WTC11 (cell line): ENCODE measurements at regions not wholly inside any gene's neighbourhood (a gene's known extent, or its start where the extent isn't known, plus 50 kb on each side); places are given as distances from the start of the nearest gene placed in this dataset.

Experiments used
- ATAC-seq: fragments of 200-7000 bp; cut with Tn5 transposase; 2 replicates; pipeline ENCODE4 v1.10.0; 2021; ENCODE audit warnings: mild to moderate bottlenecking, moderate library complexity
- CTCF ChIA-PET: fragments of 300-600 bp; sonication (Branson Sonifier 250); formaldehyde crosslinking; loops from one replicate; lab custom pipeline; 2021; ENCODE audit warnings: antibody characterized with exemption; lab: Charles Lee
- POLR2A ChIA-PET: fragments of 350-600 bp; sonication (Branson Sonifier 250); formaldehyde crosslinking; loops from one replicate; lab custom pipeline; 2021; ENCODE audit warnings: antibody characterized with exemption; lab: Charles Lee
- DNase-seq: peaks from one replicate; pipeline ENCODE4 v3.0.0; 2021; ENCODE audit warnings: low spot score
- H3K27ac Mint-ChIP-seq: 2 replicates; pipeline ENCODE4 v1.8.0; 2021; ENCODE audit warnings: mixed read lengths
- H3K27me3 Mint-ChIP-seq: 2 replicates; pipeline ENCODE4 v1.8.0; 2021; ENCODE audit warnings: low read depth, mild to moderate bottlenecking, moderate library complexity, mixed read lengths
- H3K36me3 Mint-ChIP-seq: 2 replicates; pipeline ENCODE4 v1.8.0; 2021; ENCODE audit warnings: mixed read lengths
- H3K4me1 Mint-ChIP-seq: 2 replicates; pipeline ENCODE4 v1.8.0; 2022; ENCODE audit warnings: mixed read lengths
- H3K4me3 Mint-ChIP-seq: 2 replicates; pipeline ENCODE4 v1.8.0; 2021; ENCODE audit warnings: mild to moderate bottlenecking, moderate library complexity, mixed read lengths
- H3K9me3 Mint-ChIP-seq: 2 replicates; pipeline ENCODE4 v1.8.0; 2021; ENCODE audit warnings: mixed read lengths
- CBFB ChIP-seq: sonication (generic); formaldehyde crosslinking; IDR thresholded peaks from 2 replicates; pipeline ENCODE4 v1.8.1; 2022; ENCODE audit warnings: mild to moderate bottlenecking, low read depth, missing genetic modification reagents
- CREB1 ChIP-seq: sonication (generic); formaldehyde crosslinking; IDR thresholded peaks from 2 replicates; pipeline ENCODE4 v1.8.0; 2023; ENCODE audit warnings: mild to moderate bottlenecking, missing genetic modification reagents
- CREM ChIP-seq: sonication (generic); formaldehyde crosslinking; IDR thresholded peaks from 2 replicates; pipeline ENCODE4 v1.8.1; 2022; ENCODE audit warnings: mild to moderate bottlenecking, missing genetic modification reagents, moderate library complexity
- ETV6 ChIP-seq: sonication (generic); formaldehyde crosslinking; IDR thresholded peaks from 2 replicates; pipeline ENCODE4 v1.8.1; 2022; ENCODE audit warnings: mild to moderate bottlenecking, missing genetic modification reagents
- FOXJ3 ChIP-seq: sonication (generic); formaldehyde crosslinking; IDR thresholded peaks from 2 replicates; pipeline ENCODE4 v1.9.0; 2021; ENCODE audit warnings: missing genetic modification reagents, mild to moderate bottlenecking, borderline replicate concordance
- FOXP1 ChIP-seq: sonication (generic); formaldehyde crosslinking; IDR thresholded peaks from 2 replicates; pipeline ENCODE4 v1.8.0; 2022; ENCODE audit warnings: missing genetic modification reagents, mild to moderate bottlenecking, moderate library complexity, borderline replicate concordance
- HMGA2 ChIP-seq: fragments of 250-450 bp; sonication (Bioruptor Pico); IDR thresholded peaks from 2 replicates; pipeline ENCODE4 v1.4.0; 2021; ENCODE audit warnings: mild to moderate bottlenecking, moderate library complexity
- IRF2 ChIP-seq: sonication (generic); formaldehyde crosslinking; IDR thresholded peaks from 2 replicates; pipeline ENCODE4 v1.8.0; 2022; ENCODE audit warnings: low read depth, missing genetic modification reagents, borderline replicate concordance
- KAT7 ChIP-seq: sonication (generic); formaldehyde crosslinking; IDR thresholded peaks from 2 replicates; pipeline ENCODE4 v1.8.1; 2023; ENCODE audit warnings: missing genetic modification reagents, mild to moderate bottlenecking, borderline replicate concordance
- NR3C1 ChIP-seq: sonication (generic); formaldehyde crosslinking; conservative IDR thresholded peaks from 2 replicates; pipeline ENCODE4 v1.8.1; 2023; ENCODE audit warnings: low read depth, mild to moderate bottlenecking, missing genetic modification reagents
- OVOL2 ChIP-seq: fragments of 250-450 bp; sonication (Bioruptor Pico); IDR thresholded peaks from 2 replicates; pipeline ENCODE4 v1.9.0; 2021; ENCODE audit warnings: mild to moderate bottlenecking, borderline replicate concordance
- RORB ChIP-seq: fragments of 250-450 bp; sonication (Bioruptor Pico); IDR thresholded peaks from 2 replicates; pipeline ENCODE4 v1.9.0; 2021; ENCODE audit warnings: mild to moderate bottlenecking
- SOX15 ChIP-seq: fragments of 250-450 bp; sonication (Bioruptor Pico); IDR thresholded peaks from 2 replicates; pipeline ENCODE4 v1.9.0; 2021; ENCODE audit warnings: mild to moderate bottlenecking
- SP1 ChIP-seq: sonication (generic); formaldehyde crosslinking; conservative IDR thresholded peaks from 2 replicates; pipeline ENCODE4 v1.8.1; 2022; ENCODE audit warnings: missing genetic modification reagents
- TCF7 ChIP-seq: sonication (generic); formaldehyde crosslinking; IDR thresholded peaks from 2 replicates; pipeline ENCODE4 v1.8.0; 2022; ENCODE audit warnings: mild to moderate bottlenecking, low read depth, missing genetic modification reagents, moderate library complexity
- TEAD1 ChIP-seq: sonication (generic); formaldehyde crosslinking; IDR thresholded peaks from 2 replicates; pipeline ENCODE4 v1.8.0; 2022; ENCODE audit warnings: mild to moderate bottlenecking, missing genetic modification reagents
- TP53 ChIP-seq: sonication (generic); formaldehyde crosslinking; IDR thresholded peaks from 2 replicates; pipeline ENCODE4 v1.8.1; 2023; ENCODE audit warnings: mild to moderate bottlenecking, missing genetic modification reagents
- ZBTB21 ChIP-seq: sonication (generic); formaldehyde crosslinking; IDR thresholded peaks from 2 replicates; pipeline ENCODE4 v1.8.1; 2023; ENCODE audit warnings: mild to moderate bottlenecking, missing genetic modification reagents, borderline replicate concordance
- ZNF121 ChIP-seq: sonication (generic); formaldehyde crosslinking; IDR thresholded peaks from 2 replicates; pipeline ENCODE4 v1.8.0; 2023; ENCODE audit warnings: missing genetic modification reagents
- ZNF232 ChIP-seq: sonication (generic); formaldehyde crosslinking; IDR thresholded peaks from 2 replicates; pipeline ENCODE4 v1.8.0; 2022; ENCODE audit warnings: mild to moderate bottlenecking, missing genetic modification reagents
- TF ChIP-seq, protein P1 (sequence below): fragments of 250-450 bp; sonication (Bioruptor Pico); IDR thresholded peaks from 2 replicates; pipeline ENCODE4 v1.8.0; 2021; ENCODE audit warnings: mild to moderate bottlenecking
- TF ChIP-seq, protein P2 (sequence below): sonication (generic); formaldehyde crosslinking; IDR thresholded peaks from 2 replicates; pipeline ENCODE4 v1.8.0; 2023; ENCODE audit warnings: missing genetic modification reagents, mild to moderate bottlenecking, borderline replicate concordance
- TF ChIP-seq, protein P3 (sequence below): sonication (generic); formaldehyde crosslinking; IDR thresholded peaks from 2 replicates; pipeline ENCODE4 v1.8.1; 2022; ENCODE audit warnings: mild to moderate bottlenecking, moderate library complexity, missing genetic modification reagents
- TF ChIP-seq, protein P4 (sequence below): sonication (generic); formaldehyde crosslinking; IDR thresholded peaks from 2 replicates; pipeline ENCODE4 v1.8.0; 2022; ENCODE audit warnings: mild to moderate bottlenecking, missing genetic modification reagents
- TF ChIP-seq, protein P5 (sequence below): sonication (generic); formaldehyde crosslinking; IDR thresholded peaks from 2 replicates; pipeline ENCODE4 v1.8.0; 2022; ENCODE audit warnings: mild to moderate bottlenecking, missing genetic modification reagents
- TF ChIP-seq, protein P6 (sequence below): sonication (generic); formaldehyde crosslinking; IDR thresholded peaks from 2 replicates; pipeline ENCODE4 v1.8.1; 2023; ENCODE audit warnings: mild to moderate bottlenecking, missing genetic modification reagents

DNA sequence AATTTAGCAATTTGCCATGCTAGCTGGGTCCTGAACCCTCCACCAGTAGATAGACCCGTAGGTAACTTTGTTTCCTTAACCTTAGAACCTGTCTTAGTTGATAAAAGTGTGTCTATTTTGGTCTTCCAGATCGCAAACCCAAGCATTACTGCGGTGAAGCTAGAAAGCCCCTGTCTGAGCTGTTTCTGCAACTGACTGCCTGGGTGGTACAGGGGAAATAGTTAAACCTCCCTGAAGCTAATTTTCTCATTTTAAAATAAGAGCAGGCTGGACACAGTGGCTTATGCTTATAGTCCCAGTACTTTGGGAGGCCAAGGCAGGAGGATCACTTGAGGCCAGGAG is 67.9 kb upstream of the EPCAM start:
- CTCF ChIA-PET, result interaction anchor here (1.2 to 3.4 kb wide), 3 partner anchors 12 to 312 kb away, joined by 3 to 11 read pairs (median 4); no protein-coding TSS in a partner anchor
- H3K9me3 Mint-ChIP-seq, result no peaks in the 10 kb centered on the region
- peaks cover 12% of the 10 kb centered on the region for H3K27me3 Mint-ChIP-seq
- TF ChIP-seq CREB1 (no peak), RORB (no peak), NR3C1 (CRISPR knock-in tag) (no peak), TCF7 (CRISPR knock-in tag) (no peak), OVOL2 (CRISPR knock-in tag) (no peak), TEAD1 (no peak), ZNF121 (CRISPR knock-in tag) (no peak), ETV6 (CRISPR knock-in tag) (no peak), SP1 (CRISPR knock-in tag) (no peak), SOX15 (CRISPR knock-in tag) (no peak), ZBTB21 (CRISPR knock-in tag) (no peak), TP53 (no peak)
- TF ChIP-seq, protein P1, sequence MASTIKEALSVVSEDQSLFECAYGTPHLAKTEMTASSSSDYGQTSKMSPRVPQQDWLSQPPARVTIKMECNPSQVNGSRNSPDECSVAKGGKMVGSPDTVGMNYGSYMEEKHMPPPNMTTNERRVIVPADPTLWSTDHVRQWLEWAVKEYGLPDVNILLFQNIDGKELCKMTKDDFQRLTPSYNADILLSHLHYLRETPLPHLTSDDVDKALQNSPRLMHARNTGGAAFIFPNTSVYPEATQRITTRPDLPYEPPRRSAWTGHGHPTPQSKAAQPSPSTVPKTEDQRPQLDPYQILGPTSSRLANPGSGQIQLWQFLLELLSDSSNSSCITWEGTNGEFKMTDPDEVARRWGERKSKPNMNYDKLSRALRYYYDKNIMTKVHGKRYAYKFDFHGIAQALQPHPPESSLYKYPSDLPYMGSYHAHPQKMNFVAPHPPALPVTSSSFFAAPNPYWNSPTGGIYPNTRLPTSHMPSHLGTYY, result no peak
- TF ChIP-seq, protein P2, sequence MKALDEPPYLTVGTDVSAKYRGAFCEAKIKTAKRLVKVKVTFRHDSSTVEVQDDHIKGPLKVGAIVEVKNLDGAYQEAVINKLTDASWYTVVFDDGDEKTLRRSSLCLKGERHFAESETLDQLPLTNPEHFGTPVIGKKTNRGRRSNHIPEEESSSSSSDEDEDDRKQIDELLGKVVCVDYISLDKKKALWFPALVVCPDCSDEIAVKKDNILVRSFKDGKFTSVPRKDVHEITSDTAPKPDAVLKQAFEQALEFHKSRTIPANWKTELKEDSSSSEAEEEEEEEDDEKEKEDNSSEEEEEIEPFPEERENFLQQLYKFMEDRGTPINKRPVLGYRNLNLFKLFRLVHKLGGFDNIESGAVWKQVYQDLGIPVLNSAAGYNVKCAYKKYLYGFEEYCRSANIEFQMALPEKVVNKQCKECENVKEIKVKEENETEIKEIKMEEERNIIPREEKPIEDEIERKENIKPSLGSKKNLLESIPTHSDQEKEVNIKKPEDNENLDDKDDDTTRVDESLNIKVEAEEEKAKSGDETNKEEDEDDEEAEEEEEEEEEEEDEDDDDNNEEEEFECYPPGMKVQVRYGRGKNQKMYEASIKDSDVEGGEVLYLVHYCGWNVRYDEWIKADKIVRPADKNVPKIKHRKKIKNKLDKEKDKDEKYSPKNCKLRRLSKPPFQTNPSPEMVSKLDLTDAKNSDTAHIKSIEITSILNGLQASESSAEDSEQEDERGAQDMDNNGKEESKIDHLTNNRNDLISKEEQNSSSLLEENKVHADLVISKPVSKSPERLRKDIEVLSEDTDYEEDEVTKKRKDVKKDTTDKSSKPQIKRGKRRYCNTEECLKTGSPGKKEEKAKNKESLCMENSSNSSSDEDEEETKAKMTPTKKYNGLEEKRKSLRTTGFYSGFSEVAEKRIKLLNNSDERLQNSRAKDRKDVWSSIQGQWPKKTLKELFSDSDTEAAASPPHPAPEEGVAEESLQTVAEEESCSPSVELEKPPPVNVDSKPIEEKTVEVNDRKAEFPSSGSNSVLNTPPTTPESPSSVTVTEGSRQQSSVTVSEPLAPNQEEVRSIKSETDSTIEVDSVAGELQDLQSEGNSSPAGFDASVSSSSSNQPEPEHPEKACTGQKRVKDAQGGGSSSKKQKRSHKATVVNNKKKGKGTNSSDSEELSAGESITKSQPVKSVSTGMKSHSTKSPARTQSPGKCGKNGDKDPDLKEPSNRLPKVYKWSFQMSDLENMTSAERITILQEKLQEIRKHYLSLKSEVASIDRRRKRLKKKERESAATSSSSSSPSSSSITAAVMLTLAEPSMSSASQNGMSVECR (CRISPR knock-in tag), result no peak
- TF ChIP-seq, all 79 proteins: peak for 0
- DNase-seq (no peak), ATAC-seq (no peak)
- H3K4me3 Mint-ChIP-seq, result no peak overlapping the region
- no peak overlapping the region for H3K27ac Mint-ChIP-seq
- H3K36me3 Mint-ChIP-seq, result no peaks in the 10 kb centered on the region
- POLR2A ChIA-PET, result no interaction called here
- H3K4me1 Mint-ChIP-seq, result peaks cover 17% of the 10 kb centered on the region

DNA sequence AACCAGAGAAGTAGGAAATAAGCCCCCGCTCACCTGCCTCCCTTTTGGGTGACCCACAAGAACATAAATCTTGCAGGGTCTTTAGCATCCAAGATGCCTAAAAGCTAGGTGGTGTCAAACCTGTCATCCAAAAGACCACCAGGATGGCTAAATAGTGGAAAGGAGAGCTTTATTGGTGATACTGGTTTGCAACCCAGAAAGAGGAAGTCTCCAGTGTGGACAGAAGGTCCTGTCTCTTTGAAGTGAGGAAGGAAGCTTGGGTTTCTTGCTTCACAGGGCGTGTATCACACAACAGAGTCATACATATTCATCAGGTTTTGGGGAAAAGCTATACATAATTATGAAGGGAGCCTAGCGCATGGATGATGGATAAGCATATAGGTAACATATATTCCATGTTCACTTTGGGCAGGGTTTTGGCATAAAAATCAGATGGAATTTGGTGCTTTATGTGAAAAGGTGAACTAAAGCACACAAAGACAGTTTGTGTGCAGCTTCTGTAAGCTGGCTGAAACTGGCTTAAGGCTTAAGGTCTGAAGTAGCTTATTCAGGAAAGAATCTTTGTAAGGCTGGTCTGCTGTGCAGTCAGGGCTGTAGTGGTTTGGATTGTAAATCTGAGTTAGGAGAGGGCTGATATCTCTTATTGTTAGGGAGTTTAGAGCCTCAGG is 68.4 kb upstream of the EPCAM start:
- Mint-ChIP-seq H3K36me3 (no peaks in the 10 kb centered on the region), H3K27me3 (peaks cover 12% of the 10 kb centered on the region), H3K9me3 (no peaks in the 10 kb centered on the region), H3K27ac (no peak overlapping the region), H3K4me1 (peaks cover 21% of the 10 kb centered on the region), H3K4me3 (no peak overlapping the region)
- POLR2A ChIA-PET, result no interaction called here
- CTCF ChIA-PET, result interaction anchor here (1.2 to 3.4 kb wide), 3 partner anchors 13 to 311 kb away, joined by 3 to 11 read pairs (median 4); no protein-coding TSS in a partner anchor
- ATAC-seq (no peak), DNase-seq (no peak)
- TF ChIP-seq ZNF232 (CRISPR knock-in tag) (no peak), KAT7 (CRISPR knock-in tag) (no peak), FOXJ3 (CRISPR knock-in tag) (no peak), ZBTB21 (CRISPR knock-in tag) (no peak), FOXP1 (CRISPR knock-in tag) (no peak), HMGA2 (CRISPR knock-in tag) (no peak), ETV6 (CRISPR knock-in tag) (no peak), ZNF121 (CRISPR knock-in tag) (no peak), CBFB (CRISPR knock-in tag) (no peak), CREM (CRISPR knock-in tag) (no peak), IRF2 (CRISPR knock-in tag) (no peak)
- TF ChIP-seq, protein P3, sequence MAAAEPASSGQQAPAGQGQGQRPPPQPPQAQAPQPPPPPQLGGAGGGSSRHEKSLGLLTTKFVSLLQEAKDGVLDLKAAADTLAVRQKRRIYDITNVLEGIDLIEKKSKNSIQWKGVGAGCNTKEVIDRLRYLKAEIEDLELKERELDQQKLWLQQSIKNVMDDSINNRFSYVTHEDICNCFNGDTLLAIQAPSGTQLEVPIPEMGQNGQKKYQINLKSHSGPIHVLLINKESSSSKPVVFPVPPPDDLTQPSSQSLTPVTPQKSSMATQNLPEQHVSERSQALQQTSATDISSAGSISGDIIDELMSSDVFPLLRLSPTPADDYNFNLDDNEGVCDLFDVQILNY (CRISPR knock-in tag), result no peak
- TF ChIP-seq, protein P4, sequence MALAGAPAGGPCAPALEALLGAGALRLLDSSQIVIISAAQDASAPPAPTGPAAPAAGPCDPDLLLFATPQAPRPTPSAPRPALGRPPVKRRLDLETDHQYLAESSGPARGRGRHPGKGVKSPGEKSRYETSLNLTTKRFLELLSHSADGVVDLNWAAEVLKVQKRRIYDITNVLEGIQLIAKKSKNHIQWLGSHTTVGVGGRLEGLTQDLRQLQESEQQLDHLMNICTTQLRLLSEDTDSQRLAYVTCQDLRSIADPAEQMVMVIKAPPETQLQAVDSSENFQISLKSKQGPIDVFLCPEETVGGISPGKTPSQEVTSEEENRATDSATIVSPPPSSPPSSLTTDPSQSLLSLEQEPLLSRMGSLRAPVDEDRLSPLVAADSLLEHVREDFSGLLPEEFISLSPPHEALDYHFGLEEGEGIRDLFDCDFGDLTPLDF (CRISPR knock-in tag), result no peak
- TF ChIP-seq, protein P5, sequence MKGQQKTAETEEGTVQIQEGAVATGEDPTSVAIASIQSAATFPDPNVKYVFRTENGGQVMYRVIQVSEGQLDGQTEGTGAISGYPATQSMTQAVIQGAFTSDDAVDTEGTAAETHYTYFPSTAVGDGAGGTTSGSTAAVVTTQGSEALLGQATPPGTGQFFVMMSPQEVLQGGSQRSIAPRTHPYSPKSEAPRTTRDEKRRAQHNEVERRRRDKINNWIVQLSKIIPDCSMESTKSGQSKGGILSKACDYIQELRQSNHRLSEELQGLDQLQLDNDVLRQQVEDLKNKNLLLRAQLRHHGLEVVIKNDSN (CRISPR knock-in tag), result no peak
- TF ChIP-seq, protein P6, sequence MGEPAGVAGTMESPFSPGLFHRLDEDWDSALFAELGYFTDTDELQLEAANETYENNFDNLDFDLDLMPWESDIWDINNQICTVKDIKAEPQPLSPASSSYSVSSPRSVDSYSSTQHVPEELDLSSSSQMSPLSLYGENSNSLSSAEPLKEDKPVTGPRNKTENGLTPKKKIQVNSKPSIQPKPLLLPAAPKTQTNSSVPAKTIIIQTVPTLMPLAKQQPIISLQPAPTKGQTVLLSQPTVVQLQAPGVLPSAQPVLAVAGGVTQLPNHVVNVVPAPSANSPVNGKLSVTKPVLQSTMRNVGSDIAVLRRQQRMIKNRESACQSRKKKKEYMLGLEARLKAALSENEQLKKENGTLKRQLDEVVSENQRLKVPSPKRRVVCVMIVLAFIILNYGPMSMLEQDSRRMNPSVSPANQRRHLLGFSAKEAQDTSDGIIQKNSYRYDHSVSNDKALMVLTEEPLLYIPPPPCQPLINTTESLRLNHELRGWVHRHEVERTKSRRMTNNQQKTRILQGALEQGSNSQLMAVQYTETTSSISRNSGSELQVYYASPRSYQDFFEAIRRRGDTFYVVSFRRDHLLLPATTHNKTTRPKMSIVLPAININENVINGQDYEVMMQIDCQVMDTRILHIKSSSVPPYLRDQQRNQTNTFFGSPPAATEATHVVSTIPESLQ (CRISPR knock-in tag), result no peak
